Osteocyte (in vitro differentiated cells): ENCODE measurements at regions not wholly inside any gene's neighbourhood (a gene's known extent, or its start where the extent isn't known, plus 50 kb on each side); places are given as distances from the start of the nearest gene placed in this dataset.

Experiments used
- DNase-seq: peaks from one replicate; pipeline ENCODE4 v3.0.0; 2021; ENCODE audit warnings: mixed read lengths; ENCODE audit not compliant: unreplicated experiment; ENCODE audit errors: extremely low spot score
- H3K27ac Mint-ChIP-seq: one replicate; pipeline ENCODE4 v1.8.0; 2021; ENCODE audit warnings: mild to moderate bottlenecking, mixed read lengths; ENCODE audit not compliant: unreplicated experiment
- H3K27me3 Mint-ChIP-seq: one replicate; pipeline ENCODE4 v1.8.0; 2021; ENCODE audit warnings: mixed read lengths; ENCODE audit not compliant: unreplicated experiment
- H3K36me3 Mint-ChIP-seq: one replicate; pipeline ENCODE4 v1.8.0; 2021; ENCODE audit warnings: mixed read lengths; ENCODE audit not compliant: unreplicated experiment
- H3K4me1 Mint-ChIP-seq: one replicate; pipeline ENCODE4 v1.8.0; 2021; ENCODE audit warnings: mixed read lengths; ENCODE audit not compliant: unreplicated experiment
- H3K4me3 Mint-ChIP-seq: one replicate; pipeline ENCODE4 v1.8.0; 2021; ENCODE audit warnings: mild to moderate bottlenecking, moderate library complexity, mixed read lengths; ENCODE audit not compliant: unreplicated experiment
- H3K9me3 Mint-ChIP-seq: one replicate; pipeline ENCODE4 v1.8.0; 2021; ENCODE audit warnings: mixed read lengths; ENCODE audit not compliant: unreplicated experiment
- TF ChIP-seq, protein P1 (sequence below): fragments of 200-600 bp; sonication (generic); IDR thresholded peaks from 2 replicates; pipeline ENCODE4 v1.5.0; 2021; ENCODE audit warnings: antibody characterized with exemption, mild to moderate bottlenecking, moderate library complexity

DNA sequence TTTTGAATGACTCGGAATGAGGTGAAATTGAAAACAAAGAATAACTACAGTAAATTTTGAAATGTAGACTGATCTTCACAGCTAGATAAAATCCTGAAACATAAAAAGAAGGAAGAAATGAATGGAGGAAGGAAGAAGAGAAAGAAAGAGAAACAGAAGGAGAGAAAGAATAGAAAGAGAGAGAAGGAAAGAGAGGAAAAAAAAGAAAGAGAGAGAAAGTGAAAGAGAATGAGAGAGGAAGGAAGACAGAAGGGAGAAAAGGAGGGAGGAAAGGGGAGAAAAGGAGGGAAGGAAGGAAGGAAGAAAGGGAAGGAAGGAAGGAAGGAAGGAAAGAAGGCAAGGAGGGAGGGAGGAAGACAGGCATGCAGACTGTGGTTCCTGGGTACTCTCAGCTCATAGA, 982.6 kb downstream of the BCL11A start:
- no peak overlapping the region for H3K27ac Mint-ChIP-seq
- H3K9me3 Mint-ChIP-seq, result no peaks in the 10 kb centered on the region
- TF ChIP-seq, protein P1, sequence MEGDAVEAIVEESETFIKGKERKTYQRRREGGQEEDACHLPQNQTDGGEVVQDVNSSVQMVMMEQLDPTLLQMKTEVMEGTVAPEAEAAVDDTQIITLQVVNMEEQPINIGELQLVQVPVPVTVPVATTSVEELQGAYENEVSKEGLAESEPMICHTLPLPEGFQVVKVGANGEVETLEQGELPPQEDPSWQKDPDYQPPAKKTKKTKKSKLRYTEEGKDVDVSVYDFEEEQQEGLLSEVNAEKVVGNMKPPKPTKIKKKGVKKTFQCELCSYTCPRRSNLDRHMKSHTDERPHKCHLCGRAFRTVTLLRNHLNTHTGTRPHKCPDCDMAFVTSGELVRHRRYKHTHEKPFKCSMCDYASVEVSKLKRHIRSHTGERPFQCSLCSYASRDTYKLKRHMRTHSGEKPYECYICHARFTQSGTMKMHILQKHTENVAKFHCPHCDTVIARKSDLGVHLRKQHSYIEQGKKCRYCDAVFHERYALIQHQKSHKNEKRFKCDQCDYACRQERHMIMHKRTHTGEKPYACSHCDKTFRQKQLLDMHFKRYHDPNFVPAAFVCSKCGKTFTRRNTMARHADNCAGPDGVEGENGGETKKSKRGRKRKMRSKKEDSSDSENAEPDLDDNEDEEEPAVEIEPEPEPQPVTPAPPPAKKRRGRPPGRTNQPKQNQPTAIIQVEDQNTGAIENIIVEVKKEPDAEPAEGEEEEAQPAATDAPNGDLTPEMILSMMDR, result no peak
- no peaks in the 10 kb centered on the region for H3K4me1 Mint-ChIP-seq
- no peaks in the 10 kb centered on the region for H3K36me3 Mint-ChIP-seq
- no peak overlapping the region for H3K4me3 Mint-ChIP-seq
- no peak for DNase-seq
- no peaks in the 10 kb centered on the region for H3K27me3 Mint-ChIP-seq

DNA sequence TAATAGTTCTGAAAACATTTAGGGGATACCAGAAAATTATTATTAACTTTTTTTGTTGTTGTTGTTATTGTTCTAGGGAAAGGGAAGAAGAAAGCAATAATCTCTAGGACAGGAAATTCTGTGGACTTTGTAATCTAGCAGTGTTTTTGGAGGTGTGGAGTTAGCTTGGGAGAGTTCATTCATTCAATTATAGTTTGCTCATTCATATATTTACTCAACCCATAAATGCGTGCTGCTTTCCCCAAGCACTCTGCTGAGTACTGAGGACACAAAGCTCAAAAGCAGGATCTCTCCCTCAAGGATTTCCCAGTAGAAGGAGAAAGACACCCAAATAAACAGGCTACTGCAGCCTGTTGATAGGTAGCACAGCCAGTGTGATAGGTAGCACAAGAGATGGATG, 984.3 kb downstream of the BCL11A start:
- no peaks in the 10 kb centered on the region for H3K36me3 Mint-ChIP-seq

DNA sequence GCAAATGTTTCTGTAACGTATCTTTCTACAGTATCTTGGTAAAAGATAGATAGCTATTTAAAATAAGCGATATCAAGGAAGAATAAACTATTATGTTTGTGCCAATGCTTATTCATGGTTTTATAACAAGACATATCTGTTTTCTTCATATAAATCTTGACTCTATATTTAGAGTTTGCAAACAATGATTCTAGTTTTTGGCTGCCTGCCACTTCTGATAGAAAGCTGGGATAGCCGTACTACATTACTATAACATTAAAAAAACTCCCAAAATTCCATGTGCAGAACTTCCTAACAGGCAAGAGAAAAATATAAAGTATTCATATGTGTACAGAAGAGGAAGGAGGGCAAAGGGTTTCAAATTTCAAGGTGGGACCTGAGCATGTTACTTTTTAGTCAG, 985.0 kb downstream of the BCL11A start:
- TF ChIP-seq, protein P1, result no peak
- no peaks in the 10 kb centered on the region for H3K4me1 Mint-ChIP-seq
- no peaks in the 10 kb centered on the region for H3K36me3 Mint-ChIP-seq

More for the DNA sequence above, 984.3 kb downstream of the BCL11A start:
- TF ChIP-seq, protein P1, result no peak
- no peaks in the 10 kb centered on the region for H3K9me3 Mint-ChIP-seq
- no peak overlapping the region for H3K27ac Mint-ChIP-seq
- no peak for DNase-seq
- no peaks in the 10 kb centered on the region for H3K4me1 Mint-ChIP-seq
- no peaks in the 10 kb centered on the region for H3K27me3 Mint-ChIP-seq
- H3K4me3 Mint-ChIP-seq, result no peak overlapping the region

DNA sequence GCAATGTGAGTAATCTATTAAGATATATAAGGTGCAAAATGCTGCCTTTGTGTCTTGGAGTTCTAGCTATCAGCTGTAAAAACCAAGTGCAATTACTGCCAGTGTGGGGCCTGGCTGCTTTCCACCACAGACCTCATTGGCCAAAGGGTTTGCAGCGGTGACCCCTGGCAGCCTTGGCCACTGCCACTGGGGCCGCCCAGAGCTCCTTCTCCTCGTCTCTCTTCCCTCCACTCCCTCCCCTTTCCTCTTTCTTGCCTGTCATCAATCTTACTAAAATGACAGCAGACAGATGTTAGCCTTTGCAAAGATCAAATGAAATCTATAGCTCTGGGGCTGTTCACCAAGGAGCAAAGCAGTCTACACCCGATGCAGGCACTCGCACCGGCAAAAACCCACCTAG, 986.3 kb downstream of the BCL11A start:
- Mint-ChIP-seq H3K4me3 (no peak overlapping the region), H3K36me3 (no peaks in the 10 kb centered on the region), H3K27ac (no peak overlapping the region), H3K27me3 (no peaks in the 10 kb centered on the region), H3K4me1 (no peaks in the 10 kb centered on the region), H3K9me3 (no peaks in the 10 kb centered on the region)
- no peak for DNase-seq
- TF ChIP-seq, protein P1, result no peak

More for the DNA sequence above, 985.0 kb downstream of the BCL11A start:
- H3K27me3 Mint-ChIP-seq, result no peaks in the 10 kb centered on the region
- H3K9me3 Mint-ChIP-seq, result no peaks in the 10 kb centered on the region
- H3K4me3 Mint-ChIP-seq, result no peak overlapping the region
- H3K27ac Mint-ChIP-seq, result no peak overlapping the region
- DNase-seq, result no peak

DNA sequence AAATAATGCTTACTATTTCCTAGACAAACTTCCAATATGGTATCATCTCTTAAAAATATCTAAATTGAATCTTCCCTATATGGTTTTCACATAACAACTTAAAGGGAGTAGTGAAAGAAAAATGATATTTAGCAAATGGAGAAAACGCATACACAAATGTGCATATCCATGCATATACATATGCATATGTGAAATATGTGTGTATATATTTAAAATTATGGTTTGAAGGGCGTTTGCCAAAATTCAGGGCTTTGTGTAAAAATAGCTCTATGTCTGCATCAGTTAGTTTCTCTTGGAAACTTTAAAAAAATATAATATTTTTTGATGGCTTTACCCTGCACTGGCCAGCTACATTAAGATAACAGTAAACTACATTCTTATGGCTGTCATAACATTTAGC, 986.7 kb downstream of the BCL11A start:
- TF ChIP-seq, protein P1, result no peak
- Mint-ChIP-seq H3K4me1 (no peaks in the 10 kb centered on the region), H3K4me3 (no peak overlapping the region), H3K27me3 (no peaks in the 10 kb centered on the region), H3K9me3 (no peaks in the 10 kb centered on the region), H3K36me3 (no peaks in the 10 kb centered on the region), H3K27ac (no peak overlapping the region)
- DNase-seq, result no peak
